ENCODE measurements at regions not wholly inside any gene's neighbourhood (a gene's known extent, or its start where the extent isn't known, plus 50 kb on each side); places are given as distances from the start of the nearest gene placed in this dataset.

GRCh38 chr6:153484056-153484455 lies 353.0 kb upstream of the RGS17 start:
- H3K79me1 ChIP-seq (ENCODE audit: low read depth in 1 of 2, low read length in 2 of 2), result no peaks in the 10 kb centered on the region
- H2AK5ac ChIP-seq (ENCODE audit: low read depth, low read length), result no peak overlapping the region
- no peak overlapping the region for H2AFZ ChIP-seq (replicated peaks; ENCODE audit: low read length, poor library complexity)

More at GRCh38 chr6:153484056-153484455, 353.0 kb upstream of the RGS17 start:
- TF ChIP-seq MXI1 (IDR thresholded peaks at IDR 0.05; ENCODE audit: borderline replicate concordance, low read depth, low read length) (no peak), CTCF (conservative IDR thresholded peaks at IDR 0.05; ENCODE audit: low read depth, low read length) (no peak), BHLHE40 (IDR thresholded peaks at IDR 0.05; ENCODE audit: low read depth, low read length) (no peak), MAFK (IDR thresholded peaks at IDR 0.05; ENCODE audit: low read depth, low read length) (no peak), POLR2A (IDR thresholded peaks at IDR 0.05; ENCODE audit: low read depth, low read length) (no peak), ELK1 (IDR thresholded peaks at IDR 0.05; ENCODE audit: borderline replicate concordance, low read depth, low read length) (no peak), RFX5 (IDR thresholded peaks at IDR 0.05; ENCODE audit: low read depth, low read length) (no peak), CEBPB (IDR thresholded peaks at IDR 0.05; ENCODE audit: low read depth, low read length) (no peak), MAZ (IDR thresholded peaks at IDR 0.05; ENCODE audit: borderline replicate concordance, low read depth, low read length) (no peak), NFE2L2 (IDR thresholded peaks at IDR 0.05; ENCODE audit: low read depth, low read length) (no peak), USF2 (IDR thresholded peaks at IDR 0.05; ENCODE audit: low read depth, low read length) (no peak), RCOR1 (IDR thresholded peaks at IDR 0.05; ENCODE audit: insufficient replicate concordance, low read length) (no peak), CHD1 (IDR thresholded peaks at IDR 0.05; ENCODE audit: low read depth, low read length) (no peak), FOS (IDR thresholded peaks at IDR 0.05; ENCODE audit: low read depth, low read length) (no peak), SMC3 (IDR thresholded peaks at IDR 0.05; ENCODE audit: low read depth, low read length) (no peak), RAD21 (IDR thresholded peaks at IDR 0.05; ENCODE audit: low read length) (no peak)
- H3K9me3 ChIP-seq (ENCODE audit: control insufficient read depth, insufficient read depth, low read length), result peaks cover 3% of the 10 kb centered on the region
- H3K4me1 ChIP-seq (ENCODE audit: control insufficient read depth, insufficient read depth, low read length), result no peaks in the 10 kb centered on the region
- H2BK20ac ChIP-seq (ENCODE audit: low read depth, low read length), result no peak overlapping the region
- H3K36me3 ChIP-seq (ENCODE audit: control insufficient read depth, insufficient read depth, low read length), result no peaks in the 10 kb centered on the region
- dilution Hi-C loops (cut with HindIII; ENCODE audit: low sequenced_read_pairs, unreplicated experiment) (no loop called here), in situ Hi-C loops (cut with MboI; ENCODE audit: low sequenced_read_pairs) (no loop called here), intact Hi-C loops (cut with micrococcal nuclease) (no loop called here)
- no peak overlapping the region for H4K5ac ChIP-seq (ENCODE audit: low read depth, low read length)
- no peak overlapping the region for H3K18ac ChIP-seq (ENCODE audit: low read depth, low read length)
- H4K8ac ChIP-seq (ENCODE audit: low read depth in 2 of 2, low read length in 2 of 2), result no peak overlapping the region
- no peak overlapping the region for H3K9ac ChIP-seq (ENCODE audit: low read depth, low read length)
- ChIA-PET CTCF (no interaction called here), POLR2A (ENCODE audit: unreplicated experiment) (no interaction called here)
- no peak overlapping the region for H2AK9ac ChIP-seq (replicated peaks; ENCODE audit: low read depth, low read length, poor library complexity)
- H3K9me1 ChIP-seq (ENCODE audit: insufficient read depth, low read length), result no peaks in the 10 kb centered on the region
- no peaks in the 10 kb centered on the region for H4K20me1 ChIP-seq (ENCODE audit: insufficient read depth, low read length)
- DNase-seq (no peak), ATAC-seq (ENCODE audit: low read depth) (no peak)
- H3K27ac ChIP-seq (ENCODE audit: insufficient read depth, low read length), result no peak overlapping the region
- H3K4me3 ChIP-seq (ENCODE audit: insufficient read depth, low read depth, low read length), result no peak overlapping the region
- no peak overlapping the region for H3K4ac ChIP-seq (ENCODE audit: low read depth, low read length)
- H4K91ac ChIP-seq (ENCODE audit: insufficient read depth, low read depth, low read length), result no peak overlapping the region
- no peak overlapping the region for H3K56ac ChIP-seq (ENCODE audit: extremely low read depth, insufficient read depth, low read length)
- no CpG with 5 or more reads among the region's 1 CpG for WGBS, 2 experiments (ENCODE audit: extremely low coverage in 2 of 2, insufficient read length in 1 of 2)
- H3K14ac ChIP-seq (replicated peaks; ENCODE audit: low read depth, low read length), result no peak overlapping the region
- H2BK5ac ChIP-seq (ENCODE audit: low read depth, low read length, poor library complexity, severe bottlenecking), result no peak overlapping the region
- no peak overlapping the region for H2BK15ac ChIP-seq (ENCODE audit: low read depth, low read length)
- no peak overlapping the region for H2BK120ac ChIP-seq (ENCODE audit: low read depth, low read length)
- no peaks in the 10 kb centered on the region for H3K27me3 ChIP-seq (ENCODE audit: control insufficient read depth, insufficient read depth, low read length)
- no TSS peak for BruUV-seq (replicated peaks)
- H3K4me2 ChIP-seq (ENCODE audit: low read depth, low read length), result no peak overlapping the region
- no peak overlapping the region for H3K23ac ChIP-seq (ENCODE audit: low read depth, low read length)
